GM12892 (cell line): ENCODE measurements at regions not wholly inside any gene's neighbourhood (a gene's known extent, or its start where the extent isn't known, plus 50 kb on each side); places are given as distances from the start of the nearest gene placed in this dataset.

ENCODE experiments used
- POLR2A ChIP-seq: IDR thresholded peaks from 2 replicates; pipeline ENCODE4 v1.6.1; 2011; ENCODE audit warnings: low read depth, low read length, control low read depth
- POLR2AphosphoS5 ChIP-seq: IDR thresholded peaks from 2 replicates; pipeline ENCODE4 v1.6.1; 2011; ENCODE audit warnings: low read depth, low read length, control low read depth
- TAF1 ChIP-seq: IDR thresholded peaks from 2 replicates; pipeline ENCODE4 v1.6.1; 2011; ENCODE audit warnings: low read depth, mild to moderate bottlenecking, control low read depth, low read length, borderline replicate concordance

DNA sequence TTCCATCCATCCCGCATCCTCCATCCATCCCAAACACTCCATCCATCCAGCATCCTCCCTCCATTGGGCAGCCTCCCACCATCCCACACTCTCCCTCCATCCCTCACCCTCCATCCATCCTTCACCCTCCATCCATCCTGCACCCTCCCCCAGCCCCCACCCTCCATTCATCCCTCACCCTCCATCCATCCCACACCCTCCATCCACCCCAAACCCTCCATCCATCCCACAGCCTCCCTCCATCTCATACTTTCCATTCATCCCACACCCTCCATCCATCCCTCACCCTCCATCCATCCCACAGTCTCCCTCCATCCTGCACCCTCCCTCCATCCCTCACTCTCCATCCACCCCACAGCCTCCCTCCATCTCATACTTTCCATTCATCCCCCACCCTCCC is 60.4 kb downstream of the FOXI2 start:
- TF ChIP-seq POLR2A (no peak), POLR2AphosphoS5 (no peak), TAF1 (no peak)
